ENCODE measurements at regions not wholly inside any gene's neighbourhood (a gene's known extent, or its start where the extent isn't known, plus 50 kb on each side); places are given as distances from the start of the nearest gene placed in this dataset.

DNA sequence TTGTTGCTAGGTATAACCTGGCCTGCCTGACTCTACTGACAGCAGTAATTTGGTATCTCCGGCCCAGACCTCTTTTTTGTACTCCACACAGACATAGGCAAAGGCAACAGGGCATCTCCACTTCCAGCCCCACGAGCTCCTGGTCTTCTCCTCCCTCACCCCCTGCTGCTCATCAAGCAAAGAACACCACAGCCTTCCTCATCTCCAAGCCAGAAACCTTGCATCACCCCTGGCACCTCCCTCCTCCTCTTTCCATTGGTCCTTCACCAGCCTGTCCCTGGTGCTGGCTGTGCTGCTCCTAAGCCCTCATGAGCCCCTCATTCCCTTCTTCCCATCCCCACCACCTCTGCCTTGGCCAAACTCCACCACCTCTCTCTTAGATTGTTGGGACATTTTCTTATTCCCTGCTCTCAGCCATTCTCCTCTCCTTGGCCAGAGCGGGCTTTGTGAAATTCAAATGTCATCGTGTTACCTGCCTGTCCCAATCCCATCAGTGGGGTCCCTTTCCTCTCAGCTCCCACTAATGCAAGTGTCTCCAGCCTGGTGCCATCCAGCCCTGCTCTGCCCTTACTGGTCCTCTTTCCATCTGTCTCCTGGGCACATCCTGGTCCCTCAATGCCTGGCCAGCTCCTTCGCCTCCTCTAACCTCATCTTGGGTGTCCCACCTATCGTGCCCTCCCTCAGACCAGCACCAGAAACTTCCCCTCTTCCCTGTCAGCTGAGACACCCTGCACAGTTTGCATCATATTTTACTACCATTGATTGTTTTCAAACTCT is 77.4 kb downstream of the INHBB start:
- H3F3A ChIP-seq (ENCODE audit: control insufficient read depth, insufficient read depth), result no peaks in the 10 kb centered on the region
- no peak overlapping the region for H3K4me2 ChIP-seq (ENCODE audit: low read length)

DNA sequence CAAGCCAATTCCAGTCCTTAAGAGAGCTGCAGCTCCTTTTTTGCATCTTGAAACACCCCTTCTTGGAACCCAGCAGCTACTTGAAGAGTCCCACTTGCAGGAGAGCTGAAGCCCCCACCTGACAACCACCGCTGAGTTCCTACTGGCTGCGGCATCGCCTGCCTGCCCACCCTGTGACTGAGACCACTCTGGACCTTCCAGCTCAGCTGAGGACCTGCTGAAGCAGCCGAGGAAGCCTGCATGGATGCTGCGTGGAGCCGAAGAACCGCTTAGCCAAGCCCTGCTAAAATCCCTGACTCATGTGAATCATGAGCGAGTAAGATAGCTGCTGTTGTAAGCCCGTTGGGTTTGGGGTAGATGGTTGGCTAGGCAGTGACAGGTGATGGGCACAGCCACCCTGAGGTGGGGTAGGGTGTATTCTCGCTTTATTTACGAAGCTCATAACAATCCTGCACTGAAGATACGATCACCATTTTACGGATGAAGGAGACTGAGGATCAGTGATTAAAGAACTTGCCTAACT is 78.4 kb downstream of the INHBB start:
- no peaks in the 10 kb centered on the region for H3F3A ChIP-seq (ENCODE audit: control insufficient read depth, insufficient read depth)
- no peaks in the 10 kb centered on the region for H4K20me1 ChIP-seq (ENCODE audit: control insufficient read depth, insufficient read depth, low read depth, low read length)
- H3K27me3 ChIP-seq (ENCODE audit: control insufficient read depth, low read length), result no peaks in the 10 kb centered on the region; the same call in 1 of the 2 replicates
- no peaks in the 10 kb centered on the region for H3K4me1 ChIP-seq (ENCODE audit: control insufficient read depth, low read length)
- no peak overlapping the region for H3K27ac ChIP-seq (ENCODE audit: low read depth, low read length)
- H3K9me3 ChIP-seq (ENCODE audit: control insufficient read depth, insufficient read depth, low read length), result no peaks in the 10 kb centered on the region
- H3K4me2 ChIP-seq (ENCODE audit: low read length), result no peak overlapping the region
- TF ChIP-seq, protein P1, sequence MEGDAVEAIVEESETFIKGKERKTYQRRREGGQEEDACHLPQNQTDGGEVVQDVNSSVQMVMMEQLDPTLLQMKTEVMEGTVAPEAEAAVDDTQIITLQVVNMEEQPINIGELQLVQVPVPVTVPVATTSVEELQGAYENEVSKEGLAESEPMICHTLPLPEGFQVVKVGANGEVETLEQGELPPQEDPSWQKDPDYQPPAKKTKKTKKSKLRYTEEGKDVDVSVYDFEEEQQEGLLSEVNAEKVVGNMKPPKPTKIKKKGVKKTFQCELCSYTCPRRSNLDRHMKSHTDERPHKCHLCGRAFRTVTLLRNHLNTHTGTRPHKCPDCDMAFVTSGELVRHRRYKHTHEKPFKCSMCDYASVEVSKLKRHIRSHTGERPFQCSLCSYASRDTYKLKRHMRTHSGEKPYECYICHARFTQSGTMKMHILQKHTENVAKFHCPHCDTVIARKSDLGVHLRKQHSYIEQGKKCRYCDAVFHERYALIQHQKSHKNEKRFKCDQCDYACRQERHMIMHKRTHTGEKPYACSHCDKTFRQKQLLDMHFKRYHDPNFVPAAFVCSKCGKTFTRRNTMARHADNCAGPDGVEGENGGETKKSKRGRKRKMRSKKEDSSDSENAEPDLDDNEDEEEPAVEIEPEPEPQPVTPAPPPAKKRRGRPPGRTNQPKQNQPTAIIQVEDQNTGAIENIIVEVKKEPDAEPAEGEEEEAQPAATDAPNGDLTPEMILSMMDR (IDR thresholded peaks at IDR 0.05; ENCODE audit: low read depth, low read length, poor library complexity, severe bottlenecking), result no peak
- no peak for TF ChIP-seq EZH2phosphoT487 (IDR thresholded peaks at IDR 0.05; ENCODE audit: borderline replicate concordance, low read length)
- no peaks in the 10 kb centered on the region for H3K9me2 ChIP-seq (replicated peaks; ENCODE audit: control insufficient read depth, low read length)
- no peak overlapping the region for H3K4me3 ChIP-seq (ENCODE audit: low read length)
- H3K79me2 ChIP-seq (ENCODE audit: control insufficient read depth, low read length), result no peaks in the 10 kb centered on the region
- no peaks in the 10 kb centered on the region for H3K36me3 ChIP-seq (ENCODE audit: control insufficient read depth, low read length)

More for the DNA sequence above, 77.4 kb downstream of the INHBB start:
- Histone ChIP-seq H3K36me3 (ENCODE audit: control insufficient read depth, low read length) (no peaks in the 10 kb centered on the region), H3K27me3 (ENCODE audit: control insufficient read depth, low read length) (no peaks in the 10 kb centered on the region; the same call in 1 of the 2 replicates), H3K27ac (ENCODE audit: low read depth, low read length) (no peak overlapping the region), H3K9me3 (ENCODE audit: control insufficient read depth, insufficient read depth, low read length) (no peaks in the 10 kb centered on the region), H3K79me2 (ENCODE audit: control insufficient read depth, low read length) (no peaks in the 10 kb centered on the region), H3K9me2 (replicated peaks; ENCODE audit: control insufficient read depth, low read length) (no peaks in the 10 kb centered on the region), H3K4me1 (ENCODE audit: control insufficient read depth, low read length) (no peaks in the 10 kb centered on the region), H4K20me1 (ENCODE audit: control insufficient read depth, insufficient read depth, low read depth, low read length) (no peaks in the 10 kb centered on the region), H3K4me3 (ENCODE audit: low read length) (no peak overlapping the region)
- TF ChIP-seq, protein P1 (IDR thresholded peaks at IDR 0.05; ENCODE audit: low read depth, low read length, poor library complexity, severe bottlenecking), result no peak
- no peak for TF ChIP-seq EZH2phosphoT487 (IDR thresholded peaks at IDR 0.05; ENCODE audit: borderline replicate concordance, low read length)

DNA sequence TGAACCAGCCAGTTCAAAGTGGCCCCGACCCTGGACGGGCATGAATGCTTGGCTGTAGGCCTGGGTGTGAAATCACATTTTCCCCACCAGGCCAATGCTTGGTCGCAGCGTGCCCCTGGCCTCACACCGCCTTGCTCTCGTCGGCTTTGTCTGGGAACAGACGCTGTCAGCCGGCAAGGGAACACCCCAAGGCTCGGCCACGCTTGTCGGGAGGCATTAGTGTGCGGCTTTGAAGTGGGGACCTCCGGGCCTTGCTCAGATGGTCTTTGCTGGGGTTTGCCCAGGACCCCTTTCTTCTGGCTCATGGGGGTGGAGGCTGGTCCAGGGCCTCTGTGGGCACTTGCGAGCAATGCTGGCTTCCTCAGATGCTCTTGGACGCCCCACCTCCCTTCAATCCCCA is 79.1 kb downstream of the INHBB start:
- H3K9me3 ChIP-seq (ENCODE audit: control insufficient read depth, insufficient read depth, low read length), result no peaks in the 10 kb centered on the region
- H3K27ac ChIP-seq (ENCODE audit: low read depth, low read length), result no peak overlapping the region
- no peaks in the 10 kb centered on the region for H3K36me3 ChIP-seq (ENCODE audit: control insufficient read depth, low read length)
- H3K27me3 ChIP-seq (ENCODE audit: control insufficient read depth, low read length), result no peaks in the 10 kb centered on the region; the same call in 1 of the 2 replicates
- no peaks in the 10 kb centered on the region for H3K4me1 ChIP-seq (ENCODE audit: control insufficient read depth, low read length)
- H3K4me2 ChIP-seq (ENCODE audit: low read length), result no peak overlapping the region
- H3F3A ChIP-seq (ENCODE audit: control insufficient read depth, insufficient read depth), result no peaks in the 10 kb centered on the region
- H3K4me3 ChIP-seq (ENCODE audit: low read length), result no peak overlapping the region
- no peak for TF ChIP-seq EZH2phosphoT487 (IDR thresholded peaks at IDR 0.05; ENCODE audit: borderline replicate concordance, low read length)
- TF ChIP-seq, protein P1 (IDR thresholded peaks at IDR 0.05; ENCODE audit: low read depth, low read length, poor library complexity, severe bottlenecking), result no peak
- H3K79me2 ChIP-seq (ENCODE audit: control insufficient read depth, low read length), result no peaks in the 10 kb centered on the region
- H3K9me2 ChIP-seq (replicated peaks; ENCODE audit: control insufficient read depth, low read length), result no peaks in the 10 kb centered on the region
- H4K20me1 ChIP-seq (ENCODE audit: control insufficient read depth, insufficient read depth, low read depth, low read length), result no peaks in the 10 kb centered on the region
